HG03060 (cell line): ENCODE measurements at regions not wholly inside any gene's neighbourhood (a gene's known extent, or its start where the extent isn't known, plus 50 kb on each side); places are given as distances from the start of the nearest gene placed in this dataset.
A peak's percentile ranks its signal among the peaks of the same experiment; 100 is the strongest.
"Not testable (repeated sequence)": the region's sequence is repeated elsewhere in the genome, so short reads cannot be mapped to it uniquely, and the experiment has no call there.

Experiments used
- ATAC-seq: cut with Tn5 transposase; IDR thresholded peaks from one replicate; pipeline ENCODE4 v1.9.1; 2021; ENCODE audit warnings: low read depth, moderate number of reproducible peaks; ENCODE audit not compliant: unreplicated experiment

DNA sequence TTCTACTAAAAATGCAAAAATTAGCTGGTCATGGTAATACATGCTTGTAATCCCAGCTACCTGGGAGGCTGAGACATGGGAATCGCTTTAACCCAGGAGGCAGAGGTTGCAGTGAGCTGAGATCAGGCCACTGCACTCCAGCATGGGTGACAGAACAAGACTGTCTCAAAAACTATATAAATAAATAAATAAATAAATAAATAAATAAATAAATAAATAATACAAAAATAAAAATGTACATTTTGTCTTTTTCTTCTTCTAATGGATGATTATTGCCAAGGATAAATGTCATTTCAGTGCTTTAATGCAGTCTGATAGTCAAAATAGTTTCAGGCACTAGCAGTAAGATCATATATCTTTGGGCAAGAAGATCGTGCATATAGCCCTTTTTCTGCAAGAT, 727.6 kb upstream of the SEMA3D start:
- no peak for ATAC-seq

DNA sequence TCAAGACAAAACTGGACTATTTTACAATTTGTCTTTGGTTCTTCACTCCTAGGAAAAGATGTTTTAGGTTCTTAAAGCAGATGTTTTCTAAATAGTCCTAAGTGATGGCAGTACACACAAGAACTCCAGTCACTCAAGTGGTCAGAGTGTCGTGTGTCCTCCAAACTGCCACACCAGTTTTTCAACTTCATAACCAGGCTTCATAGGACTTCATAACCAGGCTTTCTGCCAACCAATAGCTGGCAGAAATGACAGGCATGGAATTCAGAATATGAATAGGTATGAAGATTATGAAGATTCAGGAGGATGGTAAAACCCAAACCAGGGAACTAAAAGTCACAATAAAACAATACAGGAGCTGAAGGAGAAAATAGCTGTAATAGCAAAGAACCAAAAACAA, 721.2 kb upstream of the SEMA3D start:
- ATAC-seq: no peak

DNA sequence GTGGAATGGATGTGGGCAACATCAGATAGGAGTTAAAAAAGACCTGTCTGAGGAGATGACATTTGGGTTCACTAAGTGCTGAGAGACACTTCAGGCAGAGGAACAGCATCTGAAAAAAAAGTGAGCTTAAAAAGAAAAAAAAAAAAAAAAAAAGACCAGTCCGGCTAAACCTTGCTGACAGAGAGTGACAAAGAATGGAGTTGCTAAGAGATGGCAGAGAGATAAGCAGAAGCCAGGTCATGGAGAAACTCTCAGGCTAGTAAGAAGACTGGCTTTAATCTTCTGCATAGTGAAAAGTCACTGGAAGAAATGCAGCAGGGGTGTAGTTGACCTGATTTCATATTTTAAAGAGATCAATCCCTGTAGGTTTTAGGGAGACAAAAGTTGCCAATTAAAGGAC, 711.1 kb upstream of the SEMA3D start:
- ATAC-seq: no peak

- ATAC-seq: no peak
Measured at GRCh38 chr7:85896531-85896930, 709.7 kb upstream of the SEMA3D start.

GRCh38 chr7:85895835-85896234, 709.0 kb upstream of the SEMA3D start:
- ATAC-seq: no peak

- ATAC-seq: not testable (repeated sequence)
Measured at GRCh38 chr7:85891900-85892299, 705.0 kb upstream of the SEMA3D start.

GRCh38 chr7:85890244-85890811, 703.5 kb upstream of the SEMA3D start:
- ATAC-seq: peak; percentile 72

- no peak for ATAC-seq
Measured at GRCh38 chr7:85887133-85887532, 700.3 kb upstream of the SEMA3D start.

- no peak for ATAC-seq
Measured at GRCh38 chr7:85882335-85882734, 695.5 kb upstream of the SEMA3D start.

DNA sequence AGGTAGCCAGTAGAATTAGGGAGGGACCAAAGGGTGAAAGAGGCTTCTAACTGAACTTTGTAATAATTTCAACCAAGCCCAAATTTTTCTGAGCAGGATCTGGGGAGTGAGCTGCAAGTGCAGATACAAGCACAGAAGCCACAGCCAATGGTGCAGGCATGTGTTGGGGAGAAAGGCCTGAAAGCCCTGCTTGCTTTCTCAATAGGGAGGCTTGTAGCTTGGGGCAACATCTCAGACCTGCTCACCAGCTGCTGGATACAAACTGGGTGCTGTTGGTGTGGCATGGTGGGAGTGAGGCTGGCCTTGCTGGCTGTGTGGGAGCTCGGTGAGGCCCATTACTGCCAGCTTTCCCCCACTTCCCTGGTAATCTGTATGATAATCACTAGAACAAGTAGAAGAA, 688.5 kb upstream of the SEMA3D start:
- ATAC-seq: no peak

DNA sequence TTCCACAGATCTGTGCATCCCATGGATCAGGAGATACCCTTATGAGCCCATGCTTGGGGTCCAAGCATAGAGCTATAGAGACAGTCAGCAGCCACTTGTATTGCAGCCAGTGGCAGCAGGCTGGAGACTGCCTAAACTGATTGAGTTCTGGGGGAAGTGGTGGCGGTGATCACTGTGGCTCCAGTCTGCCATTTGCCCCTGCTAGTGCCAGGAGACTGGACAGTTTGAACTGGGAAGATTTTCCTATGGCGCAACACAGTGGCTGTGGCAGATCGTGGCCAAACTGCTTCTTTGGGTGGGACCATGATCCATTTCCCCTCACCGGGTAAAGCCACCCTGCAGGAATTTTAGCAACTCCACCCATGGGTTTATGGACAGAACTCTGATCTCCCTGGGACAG, 679.7 kb upstream of the SEMA3D start:
- no peak for ATAC-seq

- no peak for ATAC-seq
Measured at GRCh38 chr7:85851571-85852193, 664.8 kb upstream of the SEMA3D start.

DNA sequence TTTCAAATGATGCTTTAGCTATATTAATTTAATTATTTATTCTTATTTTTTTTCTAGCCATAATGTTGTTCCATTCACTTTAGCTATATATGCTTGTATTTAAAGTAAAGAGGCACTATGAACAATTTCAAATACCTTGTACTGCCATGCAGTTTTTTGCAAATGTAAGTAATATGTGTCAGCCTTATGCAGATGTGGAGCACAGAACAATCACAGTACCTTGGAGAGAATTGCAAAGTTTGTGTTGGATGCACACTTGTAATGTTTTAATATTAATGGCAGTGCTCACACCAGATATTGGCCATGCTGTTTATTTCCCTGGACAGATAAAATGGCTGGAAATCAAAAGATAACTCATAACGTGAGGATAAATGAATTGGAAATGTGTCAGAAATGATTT, 663.5 kb upstream of the SEMA3D start:
- no peak for ATAC-seq

GRCh38 chr7:85840554-85840953, 653.7 kb upstream of the SEMA3D start:
- no peak for ATAC-seq

DNA sequence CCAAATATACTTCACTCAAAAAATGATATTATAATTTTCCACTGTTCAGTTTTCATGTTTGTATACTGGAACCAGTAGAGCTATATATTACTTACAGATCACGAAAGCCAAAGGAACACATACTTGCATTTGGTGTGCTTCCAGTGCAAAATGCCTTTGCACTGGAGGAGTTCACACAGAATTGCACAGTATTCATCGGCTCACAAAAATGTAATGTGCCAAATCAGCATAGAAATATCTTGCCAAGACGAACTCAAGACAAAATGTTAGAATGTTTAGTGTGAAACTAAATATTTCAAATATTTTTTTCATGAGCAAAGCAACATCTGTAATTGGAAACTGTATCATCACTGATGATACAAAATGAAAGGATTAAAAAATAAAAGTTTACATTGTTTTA, 646.2 kb upstream of the SEMA3D start:
- no peak for ATAC-seq

DNA sequence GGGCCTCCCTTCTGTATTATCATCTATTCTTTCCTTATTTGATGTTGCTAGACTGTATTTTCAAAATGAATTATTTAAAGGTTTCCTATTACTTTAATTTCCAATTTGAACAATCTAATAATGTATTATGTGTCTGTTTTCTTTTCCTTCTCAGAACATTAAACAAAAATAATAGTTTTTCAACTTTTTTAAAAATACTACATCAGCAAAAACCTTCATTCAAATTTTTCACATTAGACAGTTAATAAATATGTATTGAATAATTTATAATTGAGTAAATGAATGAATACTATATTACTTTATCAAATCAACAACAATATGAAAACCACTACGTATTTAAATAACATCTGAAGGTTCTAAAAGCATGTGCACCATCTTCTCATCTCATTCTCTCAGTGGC, 644.1 kb upstream of the SEMA3D start:
- no peak for ATAC-seq

GRCh38 chr7:85829817-85830432, 643.1 kb upstream of the SEMA3D start:
- ATAC-seq: no peak

GRCh38 chr7:85829176-85829575, 642.3 kb upstream of the SEMA3D start:
- ATAC-seq: no peak

- no peak for ATAC-seq
Measured at GRCh38 chr7:85828614-85829013, 641.8 kb upstream of the SEMA3D start.

DNA sequence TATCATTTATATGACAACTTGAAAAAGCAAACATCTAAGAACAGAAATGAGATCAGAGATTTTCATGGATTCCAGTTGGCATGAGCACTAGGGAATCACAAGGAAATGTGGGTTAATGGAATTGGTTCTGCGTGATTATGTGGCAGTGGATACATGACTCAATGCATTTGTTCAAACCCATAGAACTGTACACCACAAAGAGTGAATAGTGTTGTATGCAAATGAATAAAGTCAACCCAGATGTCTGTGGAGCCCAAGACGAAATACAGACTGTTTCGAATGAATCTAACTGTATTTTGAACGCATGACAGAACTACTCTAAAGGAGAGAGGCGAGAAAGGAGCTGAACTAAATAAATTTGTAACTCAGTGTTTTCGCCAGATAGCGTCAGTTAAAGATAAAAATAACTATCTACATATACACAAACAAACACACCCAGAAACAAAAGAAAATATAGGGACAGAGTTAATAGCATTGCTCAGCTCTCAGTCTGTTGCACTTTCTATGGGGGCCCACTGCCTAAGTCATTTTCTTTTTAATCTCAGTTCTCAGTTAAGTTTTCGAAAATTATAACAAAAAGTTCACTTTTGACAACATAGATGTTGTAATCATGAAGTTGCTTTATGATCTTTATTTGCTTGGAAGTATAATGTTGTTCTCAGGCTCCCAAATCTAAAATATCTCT, 636.7 kb upstream of the SEMA3D start:
- ATAC-seq: no peak

DNA sequence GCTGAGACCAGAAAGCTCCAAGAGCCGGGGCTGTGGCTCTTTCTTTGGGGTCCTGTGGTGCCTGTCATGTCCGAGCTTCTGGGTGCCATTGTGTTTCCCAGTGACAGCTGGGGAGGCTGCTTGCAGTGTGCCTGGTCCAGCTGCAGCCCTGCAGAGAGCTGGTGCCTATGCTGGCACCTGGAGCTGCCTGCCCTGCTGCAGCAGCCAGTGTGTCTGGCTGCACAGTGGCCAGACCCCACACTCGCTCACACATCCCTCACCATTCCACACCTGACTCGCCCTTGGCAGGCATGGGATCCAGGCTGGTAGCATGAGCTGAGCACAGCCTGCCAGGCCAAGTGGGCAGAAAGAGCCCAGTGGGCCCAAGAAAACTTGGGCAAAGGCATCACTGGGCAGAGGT, 635.1 kb upstream of the SEMA3D start:
- ATAC-seq: no peak
